B cell (primary cell): ENCODE measurements at regions not wholly inside any gene's neighbourhood (a gene's known extent, or its start where the extent isn't known, plus 50 kb on each side); places are given as distances from the start of the nearest gene placed in this dataset.

Experiments
- ATAC-seq: fragments of 200-7000 bp; cut with Tn5 transposase; one replicate; pipeline ENCODE4 v1.10.0; 2021; ENCODE audit warnings: low read depth, mild to moderate bottlenecking, moderate number of reproducible peaks, moderate library complexity
- CTCF ChIA-PET: fragments of 350-600 bp; sonication (Branson Sonifier 250); formaldehyde crosslinking; loops from one replicate; lab custom pipeline; 2021; ENCODE audit warnings: antibody characterized with exemption, inconsistent platforms; lab: Charles Lee
- POLR2A ChIA-PET: fragments of 350-600 bp; sonication (Branson Sonifier 250); formaldehyde crosslinking; loops from one replicate; lab custom pipeline; 2021; ENCODE audit warnings: antibody characterized with exemption; lab: Charles Lee
- DNase-seq: peaks from one replicate; pipeline ENCODE4 v3.0.0; 2013
- H2AFZ ChIP-seq: 2 replicates; pipeline ENCODE4 v1.6.1; 2012; ENCODE audit warnings: mild to moderate bottlenecking, low read depth, low read length; ENCODE audit not compliant: insufficient read depth, poor library complexity, severe bottlenecking
- H3K27ac ChIP-seq, 2 donors: 1 replicate in 1 of 2; 2 replicates in 1 of 2; pipeline ENCODE4 v1.5.1; 2012 to 2013; ENCODE audit warnings: low read length in 2 of 2, mild to moderate bottlenecking in 2 of 2, moderate library complexity in 1 of 2
- H3K27me3 ChIP-seq, 4 experiments: fragments of 200-600 bp in 1 of 4; sonication (generic) in 1 of 4; replicated peaks in 1 of 4; 1 replicate in 2 of 4; 2 replicates in 2 of 4; pipeline versions ENCODE4 v1.6.1 to v1.7.0; 2013 to 2016; ENCODE audit warnings: low read length in 3 of 4, mild to moderate bottlenecking in 2 of 4, mixed read lengths in 1 of 4, moderate library complexity in 1 of 4; ENCODE audit not compliant: insufficient read depth in 4 of 4, control insufficient read depth in 3 of 4; ENCODE audit errors: control extremely low read depth in 1 of 4
- H3K36me3 ChIP-seq, 2 experiments: replicated peaks in 1 of 2; 1 replicate in 1 of 2; 2 replicates in 1 of 2; pipeline versions ENCODE4 v1.6.1 to v1.7.1; 2013; ENCODE audit warnings: low read length in 1 of 2; ENCODE audit not compliant: insufficient read depth in 2 of 2, control insufficient read depth in 1 of 2; ENCODE audit errors: control extremely low read depth in 1 of 2, extremely low read depth in 1 of 2
- H3K4me1 ChIP-seq, 2 donors: fragments of 200-600 bp in 1 of 2; sonication (generic) in 1 of 2; 1 replicate in 1 of 2; 2 replicates in 1 of 2; pipeline versions ENCODE4 v1.5.1 to v1.6.1; 2013 to 2017; ENCODE audit warnings: low read length in 2 of 2; ENCODE audit not compliant: control insufficient read depth in 2 of 2, insufficient read depth in 2 of 2
- H3K4me2 ChIP-seq: replicated peaks from 2 replicates; pipeline ENCODE3; 2012; ENCODE audit warnings: mild to moderate bottlenecking, low read depth, low read length; ENCODE audit not compliant: poor library complexity, severe bottlenecking
- H3K4me3 ChIP-seq, 5 experiments: fragments of 200-600 bp in 1 of 5; sonication (generic) in 1 of 5; 1 replicate in 3 of 5; 2 replicates in 2 of 5; pipeline versions ENCODE4 v1.5.1 to v1.7.0; 2011 to 2016; ENCODE audit warnings: low read length in 4 of 5, mild to moderate bottlenecking in 4 of 5, low read depth in 2 of 5, control low read depth in 1 of 5, moderate library complexity in 1 of 5; ENCODE audit not compliant: insufficient read depth in 1 of 5; ENCODE audit errors: control extremely low read depth in 1 of 5, extremely low read depth in 1 of 5
- H3K79me2 ChIP-seq: fragments of 200-600 bp; sonication (generic); one replicate; pipeline ENCODE4 v1.6.0; 2016; ENCODE audit warnings: low read length; ENCODE audit not compliant: control insufficient read depth, insufficient read depth
- H3K9ac ChIP-seq: fragments of 200-600 bp; sonication (generic); 2 replicates; pipeline ENCODE4 v1.6.1; 2017; ENCODE audit warnings: mild to moderate bottlenecking, low read length, moderate library complexity
- H3K9me3 ChIP-seq, 3 donors: one replicate each; pipeline versions ENCODE4 v1.6.1 to v1.7.1; 2013; ENCODE audit warnings: low read length in 2 of 3; ENCODE audit not compliant: control insufficient read depth in 2 of 3, insufficient read depth in 1 of 3; ENCODE audit errors: control extremely low read depth in 1 of 3
- H4K20me1 ChIP-seq: 2 replicates; pipeline ENCODE4 v1.6.0; 2012; ENCODE audit warnings: mild to moderate bottlenecking, low read length; ENCODE audit not compliant: insufficient read depth, control insufficient read depth, poor library complexity, severe bottlenecking
- H3K27ac Mint-ChIP-seq: one replicate; pipeline ENCODE4 v1.8.0; 2021; ENCODE audit warnings: mixed read lengths
- H3K27me3 Mint-ChIP-seq: one replicate; pipeline ENCODE4 v1.8.0; 2021; ENCODE audit warnings: mixed read lengths
- H3K4me1 Mint-ChIP-seq: one replicate; pipeline ENCODE4 v1.8.0; 2021; ENCODE audit warnings: mixed read lengths
- H3K4me3 Mint-ChIP-seq: one replicate; pipeline ENCODE4 v1.8.0; 2021; ENCODE audit warnings: mixed read lengths
- H3K9me3 Mint-ChIP-seq: one replicate; pipeline ENCODE4 v1.8.0; 2022; ENCODE audit warnings: mixed read lengths; ENCODE audit not compliant: insufficient read depth
- EZH2 ChIP-seq: IDR thresholded peaks from 2 replicates; pipeline ENCODE4 v1.6.1; 2012; ENCODE audit warnings: borderline replicate concordance, low read depth, mild to moderate bottlenecking, moderate library complexity, low read length; ENCODE audit not compliant: insufficient read depth, poor library complexity, severe bottlenecking
- WGBS: methylation state at CpG from one replicate; pipeline ENCODE4 v1.1.5; 2013; ENCODE audit warnings: missing lambda C conversion rate; ENCODE audit not compliant: insufficient coverage; 5-methylcytosine and 5-hydroxymethylcytosine counted together
- intact Hi-C: fragments of 100-400 bp; cut with micrococcal nuclease; formaldehyde crosslinking; loops from one replicate; pipeline ENCODE4 v1.10.0; 2022
- TF ChIP-seq, protein P1 (sequence below): fragments of 200-600 bp; IDR thresholded peaks from one replicate; pipeline ENCODE4 v1.8.0; 2022; ENCODE audit warnings: antibody characterized with exemption, mild to moderate bottlenecking

GRCh38 chr4:28105271-28105859 is 1244.7 kb downstream of the STIM2 start:
- intact Hi-C loops = no loop called here
- Histone ChIP-seq H2AFZ (no peak overlapping the region), H3K9me3 (no peaks in the 10 kb centered on the region), H3K79me2 (no peaks in the 10 kb centered on the region), H3K27me3 (no peaks in the 10 kb centered on the region), H3K9ac (no peak overlapping the region), H3K4me3 (no peak overlapping the region), H3K4me1 (no peaks in the 10 kb centered on the region), H3K4me2 (no peak overlapping the region), H4K20me1 (no peaks in the 10 kb centered on the region), H3K36me3 (no peaks in the 10 kb centered on the region), H3K27ac (no peak overlapping the region)
- Mint-ChIP-seq H3K4me3 (no peak overlapping the region), H3K4me1 (no peaks in the 10 kb centered on the region), H3K9me3 (peaks cover 5% of the 10 kb centered on the region), H3K27me3 (no peaks in the 10 kb centered on the region), H3K27ac (no peak overlapping the region)
- CTCF ChIA-PET = no interaction called here
- POLR2A ChIA-PET = no interaction called here
- DNase-seq = no peak
- TF ChIP-seq, protein P1, sequence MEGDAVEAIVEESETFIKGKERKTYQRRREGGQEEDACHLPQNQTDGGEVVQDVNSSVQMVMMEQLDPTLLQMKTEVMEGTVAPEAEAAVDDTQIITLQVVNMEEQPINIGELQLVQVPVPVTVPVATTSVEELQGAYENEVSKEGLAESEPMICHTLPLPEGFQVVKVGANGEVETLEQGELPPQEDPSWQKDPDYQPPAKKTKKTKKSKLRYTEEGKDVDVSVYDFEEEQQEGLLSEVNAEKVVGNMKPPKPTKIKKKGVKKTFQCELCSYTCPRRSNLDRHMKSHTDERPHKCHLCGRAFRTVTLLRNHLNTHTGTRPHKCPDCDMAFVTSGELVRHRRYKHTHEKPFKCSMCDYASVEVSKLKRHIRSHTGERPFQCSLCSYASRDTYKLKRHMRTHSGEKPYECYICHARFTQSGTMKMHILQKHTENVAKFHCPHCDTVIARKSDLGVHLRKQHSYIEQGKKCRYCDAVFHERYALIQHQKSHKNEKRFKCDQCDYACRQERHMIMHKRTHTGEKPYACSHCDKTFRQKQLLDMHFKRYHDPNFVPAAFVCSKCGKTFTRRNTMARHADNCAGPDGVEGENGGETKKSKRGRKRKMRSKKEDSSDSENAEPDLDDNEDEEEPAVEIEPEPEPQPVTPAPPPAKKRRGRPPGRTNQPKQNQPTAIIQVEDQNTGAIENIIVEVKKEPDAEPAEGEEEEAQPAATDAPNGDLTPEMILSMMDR = no peak
- no peak for TF ChIP-seq EZH2
- no CpG with 5 or more reads among the region's 2 CpGs for WGBS
- ATAC-seq = no peak

GRCh38 chr4:28106155-28106554 is 1245.5 kb downstream of the STIM2 start:
- Histone ChIP-seq H3K4me1 (no peaks in the 10 kb centered on the region), H3K9me3 (no peaks in the 10 kb centered on the region), H3K27ac (no peak overlapping the region), H3K4me2 (no peak overlapping the region), H3K36me3 (no peaks in the 10 kb centered on the region), H4K20me1 (no peaks in the 10 kb centered on the region), H3K9ac (no peak overlapping the region), H3K79me2 (no peaks in the 10 kb centered on the region), H3K4me3 (no peak overlapping the region), H3K27me3 (no peaks in the 10 kb centered on the region), H2AFZ (no peak overlapping the region)
- intact Hi-C loops = no loop called here
- WGBS = no CpG with 5 or more reads among the region's 1 CpG
- ChIA-PET POLR2A (no interaction called here), CTCF (no interaction called here)
- peaks cover 5% of the 10 kb centered on the region for H3K9me3 Mint-ChIP-seq
- no peak overlapping the region for H3K27ac Mint-ChIP-seq
- H3K4me3 Mint-ChIP-seq = no peak overlapping the region
- H3K4me1 Mint-ChIP-seq = no peaks in the 10 kb centered on the region
- DNase-seq (no peak), ATAC-seq (no peak)
- H3K27me3 Mint-ChIP-seq = no peaks in the 10 kb centered on the region
- TF ChIP-seq EZH2 = no peak
- TF ChIP-seq, protein P1 = no peak
